ENCODE measurements at regions not wholly inside any gene's neighbourhood (a gene's known extent, or its start where the extent isn't known, plus 50 kb on each side); places are given as distances from the start of the nearest gene placed in this dataset.

DNA sequence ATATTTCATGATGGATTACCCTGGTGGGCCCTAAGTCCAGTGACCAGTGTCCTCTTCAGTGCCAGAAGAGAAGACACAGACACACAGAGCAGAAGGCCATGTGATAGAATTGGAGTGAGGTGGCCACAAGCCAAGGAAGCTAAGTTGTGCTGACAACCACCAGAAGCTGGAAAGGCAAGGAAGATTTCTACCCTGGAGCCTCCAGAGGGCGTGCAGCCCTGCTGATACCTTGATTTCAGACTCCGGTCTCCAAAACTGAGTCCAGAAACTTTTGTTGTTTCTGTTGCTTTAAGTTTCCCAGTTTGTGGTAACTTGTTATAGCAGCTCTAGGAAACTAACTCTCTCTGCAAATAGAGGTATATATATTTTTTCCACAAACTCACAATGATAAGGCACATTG, 396.6 kb upstream of the ASIC2 start:
- TF ChIP-seq EZH2 (IDR thresholded peaks at IDR 0.05; ENCODE audit: borderline replicate concordance, insufficient read depth, low read depth, low read length, poor library complexity, severe bottlenecking), result no peak
- TF ChIP-seq, protein P1, sequence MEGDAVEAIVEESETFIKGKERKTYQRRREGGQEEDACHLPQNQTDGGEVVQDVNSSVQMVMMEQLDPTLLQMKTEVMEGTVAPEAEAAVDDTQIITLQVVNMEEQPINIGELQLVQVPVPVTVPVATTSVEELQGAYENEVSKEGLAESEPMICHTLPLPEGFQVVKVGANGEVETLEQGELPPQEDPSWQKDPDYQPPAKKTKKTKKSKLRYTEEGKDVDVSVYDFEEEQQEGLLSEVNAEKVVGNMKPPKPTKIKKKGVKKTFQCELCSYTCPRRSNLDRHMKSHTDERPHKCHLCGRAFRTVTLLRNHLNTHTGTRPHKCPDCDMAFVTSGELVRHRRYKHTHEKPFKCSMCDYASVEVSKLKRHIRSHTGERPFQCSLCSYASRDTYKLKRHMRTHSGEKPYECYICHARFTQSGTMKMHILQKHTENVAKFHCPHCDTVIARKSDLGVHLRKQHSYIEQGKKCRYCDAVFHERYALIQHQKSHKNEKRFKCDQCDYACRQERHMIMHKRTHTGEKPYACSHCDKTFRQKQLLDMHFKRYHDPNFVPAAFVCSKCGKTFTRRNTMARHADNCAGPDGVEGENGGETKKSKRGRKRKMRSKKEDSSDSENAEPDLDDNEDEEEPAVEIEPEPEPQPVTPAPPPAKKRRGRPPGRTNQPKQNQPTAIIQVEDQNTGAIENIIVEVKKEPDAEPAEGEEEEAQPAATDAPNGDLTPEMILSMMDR (IDR thresholded peaks at IDR 0.05), result no peak
